Kidney (tissue), 13 donors: ENCODE measurements at regions not wholly inside any gene's neighbourhood (a gene's known extent, or its start where the extent isn't known, plus 50 kb on each side); places are given as distances from the start of the nearest gene placed in this dataset.

Source experiments
- DNase-seq, 5 donors: peaks; one replicate each; pipeline ENCODE4 v3.0.0-alpha.2; 2013 to 2020
- FAIRE-seq: peaks from 2 replicates; lab custom pipeline; 2012; peaks lifted over from hg19 to GRCh38; lab: Jason Lieb, UNC
- H3K27ac ChIP-seq, 2 donors: one replicate each; pipeline ENCODE4 v1.7.0; 2013; ENCODE audit warnings: low read depth in 2 of 2, low read length in 2 of 2, inconsistent platforms in 1 of 2
- H3K27me3 ChIP-seq: one replicate; pipeline ENCODE4 v1.7.1; 2013; ENCODE audit warnings: low read length, inconsistent platforms; ENCODE audit not compliant: control insufficient read depth, insufficient read depth
- H3K36me3 ChIP-seq, 3 donors: one replicate each; pipeline versions ENCODE4 v1.7.0 to v1.7.1; 2013; ENCODE audit warnings: low read length in 3 of 3, control low read depth in 1 of 3, inconsistent platforms in 1 of 3; ENCODE audit not compliant: insufficient read depth in 3 of 3, control insufficient read depth in 2 of 3
- H3K4me1 ChIP-seq, 3 donors: one replicate each; pipeline versions ENCODE4 v1.7.0 to v1.7.1; 2013; ENCODE audit warnings: low read length in 3 of 3, inconsistent platforms in 1 of 3, low read depth in 1 of 3; ENCODE audit not compliant: control insufficient read depth in 2 of 3, insufficient read depth in 2 of 3
- H3K4me3 ChIP-seq, 3 donors: one replicate each; pipeline versions ENCODE4 v1.7.0 to v1.8.1; 2013; ENCODE audit warnings: low read length in 3 of 3, control low read depth in 1 of 3, inconsistent platforms in 1 of 3
- H3K9ac ChIP-seq, 3 donors: one replicate each; pipeline versions ENCODE4 v1.7.0 to v1.7.1; 2013; ENCODE audit warnings: low read length in 3 of 3, control low read depth in 1 of 3, inconsistent platforms in 1 of 3
- H3K9me3 ChIP-seq, 3 donors: one replicate each; pipeline versions ENCODE4 v1.7.0 to v1.7.1; 2013; ENCODE audit warnings: low read length in 3 of 3, control low read depth in 1 of 3, inconsistent platforms in 1 of 3; ENCODE audit not compliant: control insufficient read depth in 2 of 3, insufficient read depth in 1 of 3
- intact Hi-C: fragments of 100-400 bp; cut with DNase I; formaldehyde crosslinking; loops from one replicate; pipeline ENCODE4 v1.11.1; 2022
- TF ChIP-seq, protein P1 (sequence below): IDR thresholded peaks from 3 replicates; pipeline ENCODE4 v1.5.1; 2012; ENCODE audit warnings: mild to moderate bottlenecking, moderate library complexity, borderline replicate concordance; ENCODE audit not compliant: insufficient read depth; ENCODE audit errors: extremely low read depth
- donor health status: control.
- donor health status: control.
- donor health status: control.
- donor health status: control.
- donor health status: control.
- donor health status: DM: yes; HTN: yes; CAD: no.
- donor health status: Normal renal cell carcinoma (clear cell type).

DNA sequence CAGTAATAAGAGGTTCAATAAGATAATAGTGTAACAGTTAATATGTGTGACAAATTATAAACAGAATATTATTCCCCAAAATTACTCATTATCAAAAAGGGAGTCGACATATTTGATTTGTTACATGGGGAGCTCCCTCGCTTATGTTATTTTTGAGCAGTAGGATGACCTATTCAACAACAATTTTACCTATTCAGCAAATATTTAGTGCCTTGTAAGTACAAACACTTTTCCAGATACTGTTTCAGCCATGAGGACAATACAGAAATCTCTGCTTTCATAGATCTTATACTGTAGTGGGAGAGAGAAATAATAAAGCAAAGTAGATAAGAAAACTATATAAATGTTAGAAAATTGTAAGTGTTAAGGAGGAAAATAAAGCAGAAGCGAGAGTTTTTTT is 1342.8 kb upstream of the WWC1 start:
- H3K36me3 ChIP-seq = no peaks in the 10 kb centered on the region
- no peak for DNase-seq
- H3K4me1 ChIP-seq = no peaks in the 10 kb centered on the region
- H3K4me3 ChIP-seq = no peak overlapping the region
- H3K9ac ChIP-seq = no peak overlapping the region
- intact Hi-C loops = no loop called here
- TF ChIP-seq, protein P1, sequence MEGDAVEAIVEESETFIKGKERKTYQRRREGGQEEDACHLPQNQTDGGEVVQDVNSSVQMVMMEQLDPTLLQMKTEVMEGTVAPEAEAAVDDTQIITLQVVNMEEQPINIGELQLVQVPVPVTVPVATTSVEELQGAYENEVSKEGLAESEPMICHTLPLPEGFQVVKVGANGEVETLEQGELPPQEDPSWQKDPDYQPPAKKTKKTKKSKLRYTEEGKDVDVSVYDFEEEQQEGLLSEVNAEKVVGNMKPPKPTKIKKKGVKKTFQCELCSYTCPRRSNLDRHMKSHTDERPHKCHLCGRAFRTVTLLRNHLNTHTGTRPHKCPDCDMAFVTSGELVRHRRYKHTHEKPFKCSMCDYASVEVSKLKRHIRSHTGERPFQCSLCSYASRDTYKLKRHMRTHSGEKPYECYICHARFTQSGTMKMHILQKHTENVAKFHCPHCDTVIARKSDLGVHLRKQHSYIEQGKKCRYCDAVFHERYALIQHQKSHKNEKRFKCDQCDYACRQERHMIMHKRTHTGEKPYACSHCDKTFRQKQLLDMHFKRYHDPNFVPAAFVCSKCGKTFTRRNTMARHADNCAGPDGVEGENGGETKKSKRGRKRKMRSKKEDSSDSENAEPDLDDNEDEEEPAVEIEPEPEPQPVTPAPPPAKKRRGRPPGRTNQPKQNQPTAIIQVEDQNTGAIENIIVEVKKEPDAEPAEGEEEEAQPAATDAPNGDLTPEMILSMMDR = no peak
- FAIRE-seq = no peak
- no peaks in the 10 kb centered on the region for H3K9me3 ChIP-seq
- H3K27ac ChIP-seq = no peak overlapping the region
- no peaks in the 10 kb centered on the region for H3K27me3 ChIP-seq

DNA sequence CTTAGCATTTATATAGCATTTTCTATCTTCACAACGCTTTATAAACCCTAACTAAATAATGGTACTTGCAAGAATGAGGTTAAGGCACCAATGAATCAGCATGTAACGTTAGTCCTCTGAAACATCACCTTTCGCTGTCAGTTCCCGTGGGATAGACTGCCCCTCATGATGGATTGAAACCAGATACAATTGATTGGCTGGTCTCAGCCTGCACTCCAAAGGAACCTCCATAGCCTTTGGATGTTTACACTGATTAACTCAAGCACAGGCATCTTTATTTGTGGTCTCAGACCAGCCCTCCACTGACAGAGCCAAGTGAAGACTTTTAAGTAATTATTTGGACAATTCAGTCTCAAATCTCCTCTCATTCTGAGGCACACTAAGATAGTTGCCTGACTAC is 1339.4 kb upstream of the WWC1 start:
- no peaks in the 10 kb centered on the region for H3K36me3 ChIP-seq
- no peak for FAIRE-seq

DNA sequence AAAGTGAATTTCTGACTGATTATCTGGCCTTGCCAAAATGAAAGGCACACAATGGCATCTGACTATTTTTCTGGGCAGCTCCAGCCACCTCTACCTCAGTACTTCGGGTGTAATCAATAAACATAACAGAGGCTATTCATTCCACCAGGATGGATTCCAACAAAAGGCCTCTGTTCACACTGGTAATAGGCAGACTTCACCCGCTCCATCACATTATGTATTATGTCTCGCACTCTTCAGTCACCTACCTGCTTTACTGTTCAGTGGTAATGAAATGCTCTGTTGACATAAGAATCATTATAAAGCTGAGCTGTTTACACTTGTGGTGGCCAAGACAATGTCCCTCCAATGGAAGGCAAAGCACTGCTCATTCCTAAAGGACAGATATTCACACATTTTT is 1333.7 kb upstream of the WWC1 start:
- no peak for DNase-seq
- TF ChIP-seq, protein P1 = no peak
- intact Hi-C loops = no loop called here

More for the DNA sequence above, 1339.4 kb upstream of the WWC1 start:
- TF ChIP-seq, protein P1 = no peak
- no peak overlapping the region for H3K27ac ChIP-seq
- H3K9me3 ChIP-seq = no peaks in the 10 kb centered on the region
- no peaks in the 10 kb centered on the region for H3K27me3 ChIP-seq
- H3K4me1 ChIP-seq = no peaks in the 10 kb centered on the region
- H3K4me3 ChIP-seq = no peak overlapping the region
- no peak for DNase-seq
- H3K9ac ChIP-seq = no peak overlapping the region
- intact Hi-C loops = no loop called here

DNA sequence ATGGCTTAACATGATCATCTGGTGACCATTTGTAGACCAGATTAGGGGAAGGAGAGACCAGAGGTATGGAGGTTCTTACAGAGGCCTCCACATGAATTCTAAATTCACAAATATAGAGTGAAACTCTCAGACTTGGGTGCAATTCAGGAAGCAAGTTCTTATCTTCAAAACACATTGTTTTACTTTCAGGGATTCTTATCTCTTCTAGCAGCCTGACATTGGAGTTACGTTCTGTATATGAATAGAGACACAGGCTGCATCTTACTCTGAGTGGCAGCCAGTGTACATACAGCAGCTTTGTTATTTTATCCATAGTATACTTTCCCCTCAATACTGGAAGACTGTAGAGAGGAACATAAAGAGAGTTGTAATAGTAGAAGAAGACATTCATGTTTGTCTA is 1331.7 kb upstream of the WWC1 start:
- FAIRE-seq (no peak), DNase-seq (no peak)
- Histone ChIP-seq H3K27me3 (no peaks in the 10 kb centered on the region), H3K4me1 (no peaks in the 10 kb centered on the region), H3K4me3 (no peak overlapping the region), H3K36me3 (no peaks in the 10 kb centered on the region), H3K9ac (no peak overlapping the region), H3K9me3 (no peaks in the 10 kb centered on the region), H3K27ac (no peak overlapping the region)
- TF ChIP-seq, protein P1 = no peak
- intact Hi-C loops = no loop called here

More for the DNA sequence above, 1333.7 kb upstream of the WWC1 start:
- H3K9ac ChIP-seq = no peak overlapping the region
- H3K27me3 ChIP-seq = no peaks in the 10 kb centered on the region
- H3K9me3 ChIP-seq = no peaks in the 10 kb centered on the region
- H3K27ac ChIP-seq = no peak overlapping the region
- FAIRE-seq = no peak
- H3K4me3 ChIP-seq = no peak overlapping the region
- H3K4me1 ChIP-seq = no peaks in the 10 kb centered on the region
- H3K36me3 ChIP-seq = no peaks in the 10 kb centered on the region
